ENCODE measurements at regions not wholly inside any gene's neighbourhood (a gene's known extent, or its start where the extent isn't known, plus 50 kb on each side); places are given as distances from the start of the nearest gene placed in this dataset.
"Not testable (repeated sequence)": the region's sequence is repeated elsewhere in the genome, so short reads cannot be mapped to it uniquely, and the experiment has no call there.

DNA sequence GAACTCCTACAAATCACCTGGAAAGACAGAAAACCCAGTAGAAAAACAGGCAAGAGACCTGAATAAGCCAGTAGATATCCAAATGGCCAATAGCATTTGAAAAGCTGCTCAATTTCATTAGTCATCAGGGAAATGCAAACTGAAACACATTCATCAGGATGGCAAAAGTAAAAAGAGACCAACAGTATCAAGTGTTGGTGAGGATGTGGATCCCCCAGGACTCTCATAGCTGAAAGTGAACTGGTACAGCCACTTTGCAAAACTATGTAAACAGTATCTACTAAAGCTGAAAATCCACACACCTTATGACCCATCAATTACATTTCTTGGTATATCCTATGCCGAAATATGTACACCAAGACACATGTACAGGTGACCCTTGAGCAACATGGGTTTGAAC lies 180.4 kb upstream of the IRF2BP2 start:
- not testable (repeated sequence) for TF ChIP-seq POLR2A, POLR2AphosphoS5, EP300 (IDR thresholded peaks at IDR 0.05)
